HepG2 (cell line): ENCODE measurements at regions not wholly inside any gene's neighbourhood (a gene's known extent, or its start where the extent isn't known, plus 50 kb on each side); places are given as distances from the start of the nearest gene placed in this dataset.

Source experiments
- ATAC-seq: fragments of 200-7000 bp; cut with Tn5 transposase; 3 replicates; pipeline ENCODE4 v1.9.1; 2020; ENCODE audit warnings: mild to moderate bottlenecking, moderate library complexity
- BruUV-seq: library from RNA; stranded (reverse); fragments of 400-500 nt; replicated peaks from 2 replicates; lab custom pipeline; 2021; lab: Mats Ljungman, UMichigan
- CTCF ChIA-PET: fragments of 300-600 bp; formaldehyde crosslinking; extraction: SDS; loops from one replicate; lab custom pipeline; 2021; ENCODE audit warnings: low total read pairs, inconsistent platforms, low intra/inter-chr PET ratio; lab: Yijun Ruan, JAX
- POLR2A ChIA-PET: fragments of 350-600 bp; sonication (Branson Sonifier 250); formaldehyde crosslinking; loops from one replicate; lab custom pipeline; 2020; ENCODE audit warnings: antibody characterized with exemption, inconsistent platforms; lab: Yijun Ruan, JAX
- DNase-seq: peaks from one replicate; pipeline ENCODE4 v3.0.0-alpha.2; 2015; ENCODE audit warnings: low spot score
- FAIRE-seq: peaks from 3 replicates; lab custom pipeline; 2011; peaks lifted over from hg19 to GRCh38; lab: Jason Lieb, UNC
- H2AFZ ChIP-seq: one replicate; pipeline ENCODE4 v1.6.1; 2011; ENCODE audit warnings: low read length, inconsistent platforms
- H3K27ac ChIP-seq: fragments of 300-600 bp; 3 replicates; pipeline ENCODE4 v1.8.0; 2011; ENCODE audit warnings: mixed run types, mild to moderate bottlenecking, mixed read lengths, low read length, inconsistent platforms; ENCODE audit not compliant: insufficient read depth; ENCODE audit errors: extremely low read length
- H3K27me3 ChIP-seq, 2 experiments: fragments of 200-600 bp in 1 of 2; 2 replicates in 1 of 2; 3 replicates in 1 of 2; pipeline versions ENCODE4 v1.6.0 to v1.8.0; 2011; ENCODE audit warnings: low read length in 2 of 2, mild to moderate bottlenecking in 2 of 2, moderate library complexity in 2 of 2, inconsistent platforms in 1 of 2; ENCODE audit not compliant: insufficient read depth in 2 of 2, control insufficient read depth in 1 of 2
- H3K36me3 ChIP-seq, 2 experiments: fragments of 200-600 bp in 1 of 2; replicated peaks in 1 of 2; 2 replicates in 1 of 2; 3 replicates in 1 of 2; pipeline versions ENCODE4 v1.5.1 to v1.8.0; 2011; ENCODE audit warnings: low read length in 2 of 2, inconsistent platforms in 1 of 2; ENCODE audit not compliant: insufficient read depth in 2 of 2, control insufficient read depth in 1 of 2
- H3K4me1 ChIP-seq: 2 replicates; pipeline ENCODE4 v1.5.1; 2012; ENCODE audit warnings: low read length, inconsistent platforms; ENCODE audit not compliant: insufficient read depth
- H3K4me2 ChIP-seq: 2 replicates; pipeline ENCODE4 v1.6.0; 2011; ENCODE audit warnings: low read depth, low read length, inconsistent platforms
- H3K4me3 ChIP-seq, 3 experiments: fragments of 200-600 bp in 1 of 3; sonication (generic), shearing (Covaris generic) in 1 of 3; replicated peaks in 1 of 3; 2 replicates each; pipeline ENCODE4 v1.5.1; 2011 to 2016; ENCODE audit warnings: low read length in 3 of 3, inconsistent platforms in 2 of 3, low read depth in 2 of 3, mild to moderate bottlenecking in 2 of 3, control low read depth in 1 of 3, mixed read lengths in 1 of 3; ENCODE audit not compliant: insufficient read depth in 1 of 3
- H3K79me2 ChIP-seq: one replicate; pipeline ENCODE4 v1.6.1; 2011; ENCODE audit warnings: low read length, inconsistent platforms; ENCODE audit not compliant: insufficient read depth
- H3K9ac ChIP-seq: 2 replicates; pipeline ENCODE4 v1.6.0; 2011; ENCODE audit warnings: mild to moderate bottlenecking, low read depth, low read length, inconsistent platforms; ENCODE audit not compliant: insufficient read depth
- H3K9me3 ChIP-seq: 2 replicates; pipeline ENCODE4 v1.5.1; 2012; ENCODE audit warnings: mild to moderate bottlenecking, low read length
- H4K20me1 ChIP-seq: 2 replicates; pipeline ENCODE4 v1.6.0; 2011; ENCODE audit warnings: inconsistent platforms, mild to moderate bottlenecking, low read length, moderate library complexity; ENCODE audit not compliant: insufficient read depth
- DNMT3B ChIP-seq: conservative IDR thresholded peaks from 2 replicates; pipeline ENCODE4 v1.6.1; 2016; ENCODE audit warnings: missing biosample characterization, control low read depth
- EHMT2 ChIP-seq: fragments of 200-600 bp; sonication (generic); IDR thresholded peaks from 2 replicates; pipeline ENCODE4 v1.7.0; 2017; ENCODE audit warnings: antibody characterized with exemption, low read depth, low read length, borderline replicate concordance
- GATAD1 ChIP-seq: IDR thresholded peaks from 2 replicates; pipeline ENCODE4 v1.6.1; 2016; ENCODE audit warnings: missing genetic modification reagents, missing compliant biosample characterization
- KDM4B ChIP-seq: sonication (generic); formaldehyde crosslinking; IDR thresholded peaks from 2 replicates; pipeline ENCODE4 v1.4.0; 2020; ENCODE audit warnings: missing genetic modification reagents
- NONO ChIP-seq, 2 experiments: fragments of 450-650 bp in 1 of 2; sonication (generic) in 1 of 2; formaldehyde crosslinking in 1 of 2; IDR thresholded peaks in 1 of 2; conservative IDR thresholded peaks in 1 of 2; 2 replicates each; pipeline versions ENCODE4 v1.6.1 to v1.8.0; 2017 to 2022; ENCODE audit warnings: mild to moderate bottlenecking in 1 of 2, missing genetic modification reagents in 1 of 2, moderate library complexity in 1 of 2
- TRIM24 ChIP-seq: sonication (generic); formaldehyde crosslinking; IDR thresholded peaks from 2 replicates; pipeline ENCODE4 v1.8.0; 2022; ENCODE audit warnings: mild to moderate bottlenecking, missing genetic modification reagents
- ZNF263 ChIP-seq: sonication (generic); formaldehyde crosslinking; IDR thresholded peaks from 2 replicates; pipeline ENCODE4 v1.4.0; 2020; ENCODE audit warnings: missing genetic modification reagents
- ZNF724P ChIP-seq: sonication (generic); formaldehyde crosslinking; IDR thresholded peaks from 2 replicates; pipeline ENCODE4 v1.8.0; 2022; ENCODE audit warnings: missing genetic modification reagents, borderline replicate concordance
- ZSCAN21 ChIP-seq: sonication (generic); formaldehyde crosslinking; IDR thresholded peaks from 2 replicates; pipeline ENCODE4 v1.8.0; 2022; ENCODE audit warnings: mild to moderate bottlenecking, missing genetic modification reagents, moderate library complexity, borderline replicate concordance
- WGBS: methylation state at CpG from one replicate; pipeline ENCODE4 v1.1.6; 2017; ENCODE audit warnings: low lambda C conversion rate; 5-methylcytosine and 5-hydroxymethylcytosine counted together
- in situ Hi-C: cut with HindIII; loops from 2 replicates; pipeline ENCODE4 v1.10.0; 2017; ENCODE audit warnings: low pct_unique_long_range_greater_than_20kb; ENCODE audit not compliant: extremely low pct_ligation_motif_present
- intact Hi-C: fragments of 100-400 bp; cut with micrococcal nuclease; formaldehyde crosslinking; loops from one replicate; pipeline ENCODE4 v1.10.0; 2022; ENCODE audit not compliant: unreplicated experiment
- TF ChIP-seq, protein P1 (sequence below): IDR thresholded peaks from 2 replicates; pipeline ENCODE4 v1.6.1; 2016; ENCODE audit warnings: control low read depth
- TF ChIP-seq, protein P2 (sequence below), 2 experiments: IDR thresholded peaks; 2 replicates each; pipeline ENCODE4 v1.6.1; 2011 to 2012; ENCODE audit warnings: low read length in 2 of 2, borderline replicate concordance in 1 of 2, low read depth in 1 of 2, mild to moderate bottlenecking in 1 of 2, moderate library complexity in 1 of 2
- TF ChIP-seq, protein P3 (sequence below): sonication (generic); formaldehyde crosslinking; IDR thresholded peaks from 2 replicates; pipeline ENCODE4 v1.4.0; 2020; ENCODE audit warnings: missing genetic modification reagents

DNA sequence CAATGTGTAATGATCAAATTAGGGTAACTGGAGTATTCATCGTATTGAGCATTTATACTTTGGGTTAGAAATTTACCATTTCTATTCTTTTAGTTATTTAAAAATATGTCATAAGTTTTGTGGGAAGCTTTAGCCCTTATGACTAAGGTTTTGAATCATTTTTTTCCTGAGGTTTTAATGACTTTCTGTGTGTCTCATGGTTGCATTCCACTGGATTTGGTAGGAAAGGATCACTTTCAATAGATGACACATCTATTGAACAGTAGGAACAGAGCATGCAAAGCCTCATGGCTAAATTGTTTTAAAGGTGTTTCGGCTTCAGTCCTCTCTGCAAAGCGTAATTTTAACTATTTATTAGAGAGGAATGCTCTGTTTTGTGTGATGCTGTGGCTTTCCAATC, 512.4 kb upstream of the CHD1 start (continued):
- TF ChIP-seq, protein P1, sequence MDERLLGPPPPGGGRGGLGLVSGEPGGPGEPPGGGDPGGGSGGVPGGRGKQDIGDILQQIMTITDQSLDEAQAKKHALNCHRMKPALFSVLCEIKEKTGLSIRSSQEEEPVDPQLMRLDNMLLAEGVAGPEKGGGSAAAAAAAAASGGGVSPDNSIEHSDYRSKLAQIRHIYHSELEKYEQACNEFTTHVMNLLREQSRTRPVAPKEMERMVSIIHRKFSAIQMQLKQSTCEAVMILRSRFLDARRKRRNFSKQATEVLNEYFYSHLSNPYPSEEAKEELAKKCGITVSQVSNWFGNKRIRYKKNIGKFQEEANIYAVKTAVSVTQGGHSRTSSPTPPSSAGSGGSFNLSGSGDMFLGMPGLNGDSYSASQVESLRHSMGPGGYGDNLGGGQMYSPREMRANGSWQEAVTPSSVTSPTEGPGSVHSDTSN (CRISPR knock-in tag) = no peak
- TF ChIP-seq NONO (IDR thresholded peaks at IDR 0.05) (no peak), NONO (CRISPR knock-in tag; conservative IDR thresholded peaks at IDR 0.05) (no peak)

- DNase-seq (no peak), ATAC-seq (no peak), FAIRE-seq (no peak)
- Histone ChIP-seq H3K27ac (no peak overlapping the region), H3K4me1 (no peaks in the 10 kb centered on the region), H3K9ac (no peak overlapping the region), H3K4me2 (no peak overlapping the region), H4K20me1 (no peaks in the 10 kb centered on the region), H3K27me3 (no peaks in the 10 kb centered on the region), H3K4me3 (no peak overlapping the region), H2AFZ (no peak overlapping the region), H3K36me3 (no peaks in the 10 kb centered on the region), H3K9me3 (no peaks in the 10 kb centered on the region), H3K79me2 (no peaks in the 10 kb centered on the region)
- TF ChIP-seq NONO (IDR thresholded peaks at IDR 0.05) (no peak), NONO (CRISPR knock-in tag; conservative IDR thresholded peaks at IDR 0.05) (no peak), ZNF263 (CRISPR knock-in tag) (no peak), DNMT3B (CRISPR knock-in tag) (no peak), GATAD1 (CRISPR knock-in tag) (no peak), KDM4B (CRISPR knock-in tag) (no peak), ZSCAN21 (CRISPR knock-in tag) (no peak), EHMT2 (no peak), TRIM24 (CRISPR knock-in tag) (no peak), ZNF724P (CRISPR knock-in tag) (no peak)
- TF ChIP-seq, protein P2, sequence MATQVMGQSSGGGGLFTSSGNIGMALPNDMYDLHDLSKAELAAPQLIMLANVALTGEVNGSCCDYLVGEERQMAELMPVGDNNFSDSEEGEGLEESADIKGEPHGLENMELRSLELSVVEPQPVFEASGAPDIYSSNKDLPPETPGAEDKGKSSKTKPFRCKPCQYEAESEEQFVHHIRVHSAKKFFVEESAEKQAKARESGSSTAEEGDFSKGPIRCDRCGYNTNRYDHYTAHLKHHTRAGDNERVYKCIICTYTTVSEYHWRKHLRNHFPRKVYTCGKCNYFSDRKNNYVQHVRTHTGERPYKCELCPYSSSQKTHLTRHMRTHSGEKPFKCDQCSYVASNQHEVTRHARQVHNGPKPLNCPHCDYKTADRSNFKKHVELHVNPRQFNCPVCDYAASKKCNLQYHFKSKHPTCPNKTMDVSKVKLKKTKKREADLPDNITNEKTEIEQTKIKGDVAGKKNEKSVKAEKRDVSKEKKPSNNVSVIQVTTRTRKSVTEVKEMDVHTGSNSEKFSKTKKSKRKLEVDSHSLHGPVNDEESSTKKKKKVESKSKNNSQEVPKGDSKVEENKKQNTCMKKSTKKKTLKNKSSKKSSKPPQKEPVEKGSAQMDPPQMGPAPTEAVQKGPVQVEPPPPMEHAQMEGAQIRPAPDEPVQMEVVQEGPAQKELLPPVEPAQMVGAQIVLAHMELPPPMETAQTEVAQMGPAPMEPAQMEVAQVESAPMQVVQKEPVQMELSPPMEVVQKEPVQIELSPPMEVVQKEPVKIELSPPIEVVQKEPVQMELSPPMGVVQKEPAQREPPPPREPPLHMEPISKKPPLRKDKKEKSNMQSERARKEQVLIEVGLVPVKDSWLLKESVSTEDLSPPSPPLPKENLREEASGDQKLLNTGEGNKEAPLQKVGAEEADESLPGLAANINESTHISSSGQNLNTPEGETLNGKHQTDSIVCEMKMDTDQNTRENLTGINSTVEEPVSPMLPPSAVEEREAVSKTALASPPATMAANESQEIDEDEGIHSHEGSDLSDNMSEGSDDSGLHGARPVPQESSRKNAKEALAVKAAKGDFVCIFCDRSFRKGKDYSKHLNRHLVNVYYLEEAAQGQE (IDR thresholded peaks at IDR 0.05; ENCODE audit: borderline replicate concordance in 1 of 2, low read depth in 1 of 2, low read length in 2 of 2) = no peak
- TF ChIP-seq, protein P3, sequence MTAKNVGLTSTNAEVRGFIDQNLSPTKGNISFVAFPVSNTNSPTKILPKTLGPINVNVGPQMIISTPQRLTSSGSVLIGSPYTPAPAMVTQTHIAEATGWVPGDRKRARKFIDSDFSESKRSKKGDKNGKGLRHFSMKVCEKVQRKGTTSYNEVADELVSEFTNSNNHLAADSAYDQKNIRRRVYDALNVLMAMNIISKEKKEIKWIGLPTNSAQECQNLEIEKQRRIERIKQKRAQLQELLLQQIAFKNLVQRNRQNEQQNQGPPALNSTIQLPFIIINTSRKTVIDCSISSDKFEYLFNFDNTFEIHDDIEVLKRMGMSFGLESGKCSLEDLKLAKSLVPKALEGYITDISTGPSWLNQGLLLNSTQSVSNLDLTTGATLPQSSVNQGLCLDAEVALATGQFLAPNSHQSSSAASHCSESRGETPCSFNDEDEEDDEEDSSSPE = no peak
- ChIA-PET POLR2A (no interaction called here), CTCF (no interaction called here)
- in situ Hi-C loops = no loop called here
- 1% methylated on average over 7 of the region's 7 CpGs for WGBS
- no TSS peak for BruUV-seq
- intact Hi-C loops = no loop called here
Observed at GRCh38 chr5:99438619-99439018, 509.8 kb upstream of the CHD1 start.
